DMS153 (cell line): ENCODE measurements at regions not wholly inside any gene's neighbourhood (a gene's known extent, or its start where the extent isn't known, plus 50 kb on each side); places are given as distances from the start of the nearest gene placed in this dataset.

Experiments used
- DNase-seq: peaks from one replicate; lab custom pipeline; 2025; lab: John Stamatoyannopoulos, UW

DNA sequence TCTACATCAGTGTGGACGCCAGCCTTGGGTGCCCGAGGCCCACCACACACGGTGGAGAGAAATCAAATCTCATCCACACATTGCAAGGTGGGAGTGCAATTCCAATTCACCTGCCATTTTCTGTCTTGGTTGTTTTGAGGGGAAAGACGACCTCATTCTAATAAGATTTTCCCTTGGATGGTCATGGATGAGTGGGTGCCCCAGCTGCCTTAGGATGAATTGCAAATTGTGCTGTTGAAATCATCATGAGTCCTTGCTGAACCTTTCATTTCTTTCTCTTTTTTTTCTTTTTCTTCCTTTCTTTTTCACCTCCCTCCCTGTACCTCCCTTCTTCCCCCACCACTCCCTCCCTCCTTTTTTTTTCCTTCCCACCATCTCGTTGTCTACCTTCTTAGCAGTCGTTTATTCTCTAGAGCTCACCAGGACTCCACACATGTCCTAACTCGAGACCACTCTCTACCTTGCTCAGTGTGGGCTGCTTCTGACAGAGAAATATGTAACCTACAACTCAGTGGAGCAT, 266.9 kb upstream of the NFE2L3 start:
- DNase-seq, result no peak

DNA sequence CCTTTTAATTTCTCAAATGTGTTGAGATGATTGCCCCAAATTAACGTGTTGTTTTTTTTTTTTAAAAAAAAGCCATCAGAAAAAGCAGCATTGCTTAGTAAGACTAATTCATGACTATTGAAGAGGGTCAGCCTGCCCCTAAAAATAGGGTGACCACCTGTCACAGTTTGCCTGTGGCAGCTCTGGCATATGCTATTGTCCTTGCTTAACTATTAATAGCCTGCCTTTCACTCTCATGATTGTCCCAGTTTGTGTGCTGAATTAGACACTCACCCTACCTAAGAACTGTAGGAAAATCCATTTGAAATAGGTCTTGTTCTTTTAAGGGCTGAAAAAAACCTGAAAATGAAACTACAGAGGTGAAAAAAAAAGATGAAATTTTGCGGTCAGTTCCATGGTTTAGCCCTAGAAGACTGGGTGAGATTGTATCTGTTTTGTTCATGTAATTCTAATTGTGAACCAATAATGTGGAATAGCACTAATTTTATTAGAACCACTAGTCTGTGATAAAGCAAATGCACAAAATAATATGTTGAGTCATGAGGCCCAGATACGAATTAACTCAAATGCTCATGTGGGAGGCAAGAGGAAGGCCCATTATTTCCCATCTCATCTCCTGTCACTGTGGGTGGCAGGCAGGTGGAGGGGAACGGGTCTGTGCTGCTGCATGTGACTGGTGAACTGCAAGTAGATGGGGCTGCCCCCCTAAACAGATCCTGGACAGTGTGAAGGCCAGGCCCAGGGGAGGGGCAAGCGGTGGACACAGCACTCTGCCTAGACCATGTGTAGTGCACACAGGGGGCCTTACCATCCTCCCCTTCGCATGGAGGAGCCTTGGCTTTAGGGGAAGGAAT, 265.4 kb upstream of the NFE2L3 start:
- DNase-seq, result no peak

DNA sequence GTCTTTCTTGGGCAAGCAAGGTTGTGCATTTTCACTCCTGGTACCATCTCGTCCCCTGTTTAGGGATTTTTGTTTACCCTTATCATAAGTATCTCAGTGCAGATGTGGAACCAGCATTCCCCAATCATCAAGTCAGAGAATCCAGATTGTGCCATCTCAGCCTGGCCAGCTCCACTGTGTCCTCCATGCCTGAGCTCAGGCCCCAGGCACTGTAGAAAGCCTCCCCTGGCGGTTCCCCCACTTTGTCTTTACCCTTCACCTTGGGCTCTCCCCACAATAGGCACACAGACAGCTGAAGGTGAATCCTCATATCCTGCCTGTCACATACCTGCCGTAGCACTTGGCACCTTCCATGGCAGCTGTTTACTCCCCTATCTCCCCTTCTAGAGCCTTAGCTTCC, 264.7 kb upstream of the NFE2L3 start:
- DNase-seq, result no peak

DNA sequence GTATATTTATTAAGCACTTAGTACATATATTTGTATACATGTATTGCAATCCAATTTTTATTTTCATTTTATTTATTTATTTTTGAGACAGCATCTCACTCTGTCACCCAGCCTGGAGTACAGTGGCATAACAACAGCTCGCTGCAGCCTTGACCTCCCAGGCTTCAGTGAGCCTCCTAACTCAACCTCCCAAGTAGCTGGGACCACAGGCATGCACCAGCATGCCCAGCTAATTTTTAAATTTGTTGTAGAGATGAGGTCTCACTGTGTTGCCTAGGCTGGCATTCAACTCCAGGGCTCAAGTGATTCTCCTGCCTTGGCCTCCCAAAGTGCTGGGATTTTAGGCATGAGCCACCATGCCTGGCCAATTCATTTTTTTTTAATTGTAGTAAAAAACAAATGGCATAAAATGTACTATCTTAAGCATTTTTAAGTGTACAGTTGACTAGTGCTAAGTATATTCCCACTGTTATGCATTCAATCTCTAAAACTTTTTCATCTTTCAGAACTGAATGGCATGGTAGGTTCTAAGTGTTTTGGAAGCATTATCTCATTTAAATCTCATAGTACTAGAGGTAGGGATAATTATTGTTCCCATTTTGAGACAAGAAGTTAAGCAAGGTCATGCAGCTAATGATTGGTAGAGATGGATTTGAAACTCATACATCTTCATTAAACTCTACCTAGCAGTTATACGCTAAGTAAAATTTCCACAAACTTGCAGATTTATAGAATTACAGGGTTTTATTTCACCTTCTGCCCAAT, 264.0 kb upstream of the NFE2L3 start:
- no peak for DNase-seq

DNA sequence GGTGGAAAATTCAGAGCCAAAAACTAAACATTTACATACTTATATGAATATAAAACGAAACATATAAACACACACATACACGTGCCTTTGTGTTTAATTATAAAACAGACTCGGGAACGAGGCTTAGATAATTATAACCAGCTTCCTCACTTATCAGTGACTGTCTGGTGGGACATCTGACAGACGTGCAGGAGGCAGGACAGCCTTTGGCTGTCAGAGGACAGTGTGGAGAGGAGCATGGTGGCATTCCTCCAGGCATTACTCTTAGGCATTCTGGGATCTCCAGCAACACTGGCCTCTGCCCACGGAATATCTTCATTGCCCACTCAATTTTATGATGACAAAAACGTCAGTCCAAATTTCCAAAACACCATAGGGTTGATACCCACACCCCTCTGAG, 262.2 kb upstream of the NFE2L3 start:
- no peak for DNase-seq

DNA sequence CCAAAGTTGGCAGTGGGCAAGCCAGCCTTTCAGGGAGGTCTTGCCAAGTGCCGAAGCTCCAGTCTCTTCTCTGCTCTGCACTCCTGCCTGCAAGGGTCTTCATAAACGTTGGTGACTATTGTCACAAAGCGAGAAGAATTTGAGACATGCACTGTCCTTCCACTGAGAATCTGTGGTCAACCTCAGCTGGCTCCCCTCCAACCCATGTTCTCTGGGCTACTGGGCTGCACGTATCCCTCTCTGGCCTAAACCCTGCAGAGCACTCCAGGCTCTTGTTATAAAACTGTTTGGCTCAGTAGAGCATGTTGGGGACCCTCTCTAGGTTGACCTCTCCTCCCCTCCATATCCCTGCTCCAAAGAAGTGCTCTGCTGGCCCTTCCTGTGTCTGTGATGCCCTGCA, 260.4 kb upstream of the NFE2L3 start:
- no peak for DNase-seq

DNA sequence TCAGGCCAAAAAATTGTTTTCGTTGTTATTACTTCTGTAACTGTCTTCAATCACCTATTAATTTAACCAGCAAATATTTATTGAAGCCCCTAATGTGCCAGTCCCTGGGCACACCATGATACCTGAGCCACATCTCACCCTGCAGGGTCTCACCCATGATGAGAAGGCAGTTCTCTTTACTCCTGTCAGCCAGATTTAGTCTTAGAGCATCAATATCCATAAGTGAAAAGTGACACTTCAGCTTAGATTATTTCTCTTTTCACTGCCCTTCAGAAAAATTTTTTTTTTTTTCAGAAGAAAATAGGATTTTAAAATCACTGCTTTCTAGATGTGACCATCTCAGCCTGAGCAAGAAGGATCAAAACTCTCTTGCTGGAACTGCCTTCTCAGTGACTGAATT, 258.6 kb upstream of the NFE2L3 start:
- no peak for DNase-seq

DNA sequence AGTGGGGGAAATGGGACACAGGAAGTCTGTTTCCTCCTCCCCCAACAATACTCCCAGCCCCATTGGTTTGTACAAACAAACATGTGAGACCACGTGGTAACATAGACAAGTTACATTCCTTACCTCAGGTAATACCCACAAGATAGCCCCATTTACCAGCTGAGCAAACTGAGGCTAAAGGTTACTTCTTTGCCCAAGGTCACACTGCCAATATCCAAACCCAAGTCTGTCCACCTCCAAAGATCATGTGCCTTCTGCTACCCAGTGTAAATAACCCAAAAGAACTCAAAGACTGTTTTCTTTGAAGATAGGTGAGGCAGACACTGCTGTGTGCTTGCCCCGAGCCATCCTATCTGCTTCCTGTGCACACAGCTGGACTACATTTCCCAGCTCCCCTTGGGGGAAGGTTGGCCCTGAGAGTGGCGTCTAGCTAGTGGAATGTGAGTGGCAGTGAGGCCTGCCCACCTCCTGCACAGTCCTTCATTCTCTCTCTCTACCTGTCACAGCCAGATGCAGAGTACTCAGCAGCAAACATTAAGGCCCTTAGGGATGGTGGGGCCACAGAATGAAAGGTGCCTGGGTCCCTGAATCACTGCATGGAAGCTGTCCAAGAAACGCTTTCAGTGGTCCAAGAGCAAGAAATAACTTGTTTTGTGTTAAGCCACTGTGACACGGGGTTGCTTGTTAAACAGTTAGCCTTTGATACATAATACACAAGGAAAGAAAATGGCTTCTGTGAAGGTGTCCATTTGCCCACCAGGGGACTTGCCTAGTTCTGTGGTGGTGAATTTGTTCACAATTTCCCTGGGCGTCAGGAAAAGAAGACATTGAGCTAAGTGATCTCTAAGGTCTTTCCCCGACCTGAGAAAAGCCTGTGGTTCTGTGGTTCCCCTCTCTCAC, 257.7 kb upstream of the NFE2L3 start:
- DNase-seq, result no peak

DNA sequence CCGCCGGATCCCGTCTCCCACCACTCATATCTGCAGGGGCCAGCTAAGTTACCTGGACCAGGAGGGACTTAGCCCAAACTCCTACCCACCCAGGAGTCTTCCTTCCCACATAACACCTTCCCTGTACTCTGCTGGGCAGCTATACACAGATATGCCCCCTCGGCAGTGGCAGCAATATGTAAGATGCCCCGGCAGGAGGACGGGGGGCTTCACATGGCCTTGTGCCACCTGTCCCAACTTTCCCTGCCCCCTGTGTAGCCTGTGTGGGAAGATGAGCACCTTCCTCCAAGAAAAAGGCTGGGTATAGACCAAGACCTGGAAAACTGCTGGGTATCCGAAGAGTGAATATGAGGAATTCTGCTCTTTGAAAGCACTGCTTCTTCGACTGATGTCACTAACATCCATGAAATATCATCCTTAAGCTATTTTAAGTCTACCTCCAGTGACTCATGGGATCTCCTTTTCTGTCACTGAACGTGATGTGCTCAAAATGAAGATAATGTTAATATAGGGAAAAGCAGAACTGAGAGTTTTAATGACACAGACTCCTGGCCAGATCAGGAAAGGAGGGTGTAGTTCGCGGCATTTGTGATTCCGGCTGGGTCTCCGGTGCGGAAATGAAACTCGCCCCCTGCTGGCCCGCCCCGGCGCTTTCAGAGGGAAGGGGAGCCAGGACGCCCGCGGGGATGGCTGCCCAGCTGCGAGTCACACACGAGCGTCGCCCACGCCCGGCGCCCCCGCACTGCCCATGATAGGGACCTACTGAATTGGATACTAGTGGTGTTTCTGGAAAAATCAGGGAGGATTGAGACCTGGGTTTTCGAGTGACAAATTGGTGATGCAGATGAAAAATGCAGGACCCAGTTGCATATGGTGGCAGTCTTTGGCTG, 256.9 kb upstream of the NFE2L3 start:
- DNase-seq, result peak; percentile 9

DNA sequence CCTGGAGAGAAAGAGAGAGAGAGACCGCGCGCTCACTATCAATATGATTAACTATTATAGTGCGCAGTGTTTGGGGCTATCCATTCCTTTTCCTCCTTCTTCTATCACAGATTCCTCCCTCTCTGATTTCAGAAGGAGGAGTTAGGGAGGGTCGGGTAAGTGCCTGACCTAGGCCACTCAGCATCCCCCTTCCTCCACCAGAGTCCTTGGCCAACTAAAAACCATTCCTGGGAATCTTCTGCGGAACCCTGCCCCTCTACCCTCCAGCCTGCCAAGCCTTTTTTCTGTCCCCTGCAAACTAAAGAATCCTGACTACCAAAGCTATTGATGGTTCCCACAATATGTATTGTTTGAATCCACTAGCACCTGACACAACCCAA, 256.2 kb upstream of the NFE2L3 start:
- no peak for DNase-seq

DNA sequence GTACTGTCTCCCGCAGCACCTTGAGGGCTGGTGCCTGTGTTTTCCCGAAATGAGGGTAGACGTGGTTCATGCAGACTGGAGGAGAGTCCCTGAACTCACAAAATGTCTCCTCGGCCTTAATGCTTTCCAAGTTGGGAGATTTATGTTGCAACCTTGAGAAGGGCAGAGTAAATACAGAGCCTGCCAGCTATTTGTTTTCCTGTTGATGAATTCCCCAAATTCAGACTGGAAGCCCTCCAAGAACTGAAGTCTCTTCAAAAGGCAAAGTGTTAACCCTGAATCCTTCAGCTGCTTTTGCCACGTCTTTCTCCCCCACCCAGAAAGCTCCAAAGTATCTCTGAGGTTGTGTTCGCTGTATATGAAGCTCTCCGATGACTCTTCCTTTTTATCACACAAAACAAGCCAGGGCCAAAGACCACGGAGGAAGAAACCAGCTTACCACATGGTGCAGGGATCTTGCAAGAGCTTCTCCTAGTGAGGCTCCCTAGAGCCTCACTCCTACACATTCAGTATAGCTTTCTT, 254.7 kb upstream of the NFE2L3 start:
- DNase-seq, result no peak

DNA sequence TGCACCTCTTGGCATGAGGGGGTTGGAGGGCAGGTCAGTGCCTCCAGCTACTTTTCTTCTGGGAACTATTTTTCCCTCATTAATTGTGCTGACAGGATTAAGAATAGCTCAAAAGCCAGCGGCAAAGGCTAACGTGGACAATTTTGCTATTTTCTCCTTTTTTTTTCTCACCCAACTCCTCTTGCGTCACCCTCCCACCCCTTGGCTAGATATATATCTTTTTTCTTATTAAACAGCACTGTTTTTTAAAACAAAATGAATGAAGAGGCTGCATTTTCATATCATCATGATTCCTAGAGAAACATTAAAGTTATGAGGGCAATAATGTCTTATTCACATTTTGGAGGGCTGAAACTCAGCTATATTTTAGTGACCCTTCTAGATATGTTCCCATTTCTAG, 251.8 kb upstream of the NFE2L3 start:
- DNase-seq, result no peak

DNA sequence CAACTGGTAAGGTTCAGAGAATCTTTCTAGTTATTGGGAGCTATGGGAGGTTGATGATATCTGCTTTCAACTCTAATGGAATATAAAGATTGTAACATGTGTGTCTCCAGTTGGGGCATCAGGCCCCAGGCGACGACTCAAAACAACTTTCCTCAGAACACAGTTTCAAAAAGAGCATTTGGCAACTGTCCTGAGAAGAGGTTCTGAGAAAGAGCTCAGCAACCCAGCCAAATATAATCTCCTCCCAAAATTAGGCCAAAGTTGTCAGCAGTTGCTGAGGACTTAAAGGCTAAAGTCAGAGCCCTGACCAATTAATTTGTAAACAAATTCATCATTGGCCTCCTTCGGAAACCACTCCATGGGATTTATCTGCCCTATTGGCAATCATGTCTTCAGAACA, 251.1 kb upstream of the NFE2L3 start:
- no peak for DNase-seq

DNA sequence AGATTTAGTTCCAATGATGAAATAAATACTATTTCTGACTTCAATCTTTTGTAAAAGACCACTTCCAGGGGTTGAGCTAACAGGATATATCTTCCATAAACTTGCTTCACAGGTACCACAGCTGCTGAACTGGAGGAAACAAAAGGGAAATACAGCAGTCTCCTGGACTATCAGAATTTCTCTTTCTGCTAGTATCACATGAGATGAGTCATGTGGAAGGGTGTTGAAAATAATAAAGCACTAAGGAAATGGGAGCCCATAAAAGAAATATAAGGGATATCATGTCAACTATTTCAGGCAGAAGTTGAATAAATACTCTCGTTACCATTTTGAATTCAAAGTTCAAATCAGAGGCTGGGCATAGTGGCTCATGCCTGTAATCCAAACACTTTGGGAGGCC, 250.3 kb upstream of the NFE2L3 start:
- no peak for DNase-seq

DNA sequence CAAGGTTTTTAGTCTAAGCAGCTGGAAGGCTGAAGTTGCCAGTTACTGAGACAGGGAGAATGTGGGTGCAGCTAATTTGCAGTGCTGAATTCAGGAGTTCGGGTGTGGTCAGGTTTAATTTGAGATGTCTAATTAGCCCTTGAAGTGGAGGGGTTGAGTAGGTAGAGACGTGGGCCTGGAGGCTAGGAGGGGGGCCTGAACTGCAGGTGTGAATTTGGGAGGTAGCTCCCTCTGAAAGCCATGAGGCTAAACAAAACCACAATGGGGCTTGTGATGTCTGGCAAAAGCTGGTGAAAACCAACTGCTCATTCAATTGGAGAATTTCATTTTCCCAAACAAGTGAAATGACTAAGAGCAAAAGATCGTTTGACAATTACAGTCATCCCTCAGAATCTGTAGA, 246.0 kb upstream of the NFE2L3 start:
- no peak for DNase-seq

DNA sequence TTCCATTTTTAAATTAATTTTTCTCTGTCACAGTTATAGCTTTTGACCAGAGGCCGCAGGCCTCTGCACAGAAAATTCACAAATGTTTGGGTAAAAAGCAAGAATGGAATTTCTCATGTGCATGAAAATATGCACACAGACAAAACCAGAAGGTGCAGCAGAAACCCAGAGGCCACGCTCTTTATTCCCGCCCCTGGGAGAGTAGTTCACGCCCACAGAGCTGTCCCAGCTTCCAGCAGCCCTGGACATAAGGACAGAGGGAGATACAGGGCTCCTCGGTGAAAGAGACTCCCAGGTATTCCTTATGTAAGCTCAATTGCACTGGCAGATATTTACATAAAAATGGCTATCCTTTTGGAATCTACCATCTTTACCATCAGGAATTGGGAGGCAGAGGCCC, 245.2 kb upstream of the NFE2L3 start:
- DNase-seq, result no peak

DNA sequence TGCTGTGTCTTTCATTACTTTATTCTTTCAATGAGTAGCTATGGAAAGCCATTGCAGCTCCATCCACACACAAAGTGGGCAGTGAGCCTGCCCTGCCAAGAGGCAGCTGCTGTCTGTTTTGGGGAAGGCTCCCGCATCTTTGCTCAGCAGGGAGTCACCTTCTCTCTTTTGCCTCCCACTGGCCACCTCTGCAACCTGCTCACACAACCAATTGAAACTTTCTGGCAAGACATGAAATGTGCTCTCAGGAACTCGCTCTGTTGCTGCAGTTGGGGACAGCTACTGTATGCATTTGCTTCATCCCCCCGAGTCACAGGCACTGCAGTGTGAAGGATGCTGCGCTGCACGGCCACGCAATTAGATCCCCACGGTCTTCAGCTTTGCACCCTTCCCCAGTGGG, 244.8 kb upstream of the NFE2L3 start:
- no peak for DNase-seq

DNA sequence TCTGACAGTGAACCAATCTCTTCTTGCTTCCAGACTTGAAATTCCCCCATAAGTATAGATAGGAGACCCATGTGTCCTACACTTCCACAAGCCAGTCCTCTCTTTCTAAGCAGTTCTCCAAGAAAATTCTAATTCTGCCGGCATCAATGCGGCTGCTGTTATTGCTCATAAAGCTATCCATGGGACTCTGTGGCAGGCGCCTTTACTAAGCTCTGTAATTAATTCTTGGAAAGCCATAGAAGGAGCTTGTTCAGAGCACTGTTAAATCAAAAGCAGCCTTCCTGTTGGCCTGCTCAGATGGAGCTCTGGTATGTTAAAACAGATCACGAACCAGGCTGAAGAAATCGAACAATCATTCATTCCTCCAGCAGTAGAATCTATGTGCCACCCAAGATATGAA, 244.3 kb upstream of the NFE2L3 start:
- DNase-seq, result no peak

DNA sequence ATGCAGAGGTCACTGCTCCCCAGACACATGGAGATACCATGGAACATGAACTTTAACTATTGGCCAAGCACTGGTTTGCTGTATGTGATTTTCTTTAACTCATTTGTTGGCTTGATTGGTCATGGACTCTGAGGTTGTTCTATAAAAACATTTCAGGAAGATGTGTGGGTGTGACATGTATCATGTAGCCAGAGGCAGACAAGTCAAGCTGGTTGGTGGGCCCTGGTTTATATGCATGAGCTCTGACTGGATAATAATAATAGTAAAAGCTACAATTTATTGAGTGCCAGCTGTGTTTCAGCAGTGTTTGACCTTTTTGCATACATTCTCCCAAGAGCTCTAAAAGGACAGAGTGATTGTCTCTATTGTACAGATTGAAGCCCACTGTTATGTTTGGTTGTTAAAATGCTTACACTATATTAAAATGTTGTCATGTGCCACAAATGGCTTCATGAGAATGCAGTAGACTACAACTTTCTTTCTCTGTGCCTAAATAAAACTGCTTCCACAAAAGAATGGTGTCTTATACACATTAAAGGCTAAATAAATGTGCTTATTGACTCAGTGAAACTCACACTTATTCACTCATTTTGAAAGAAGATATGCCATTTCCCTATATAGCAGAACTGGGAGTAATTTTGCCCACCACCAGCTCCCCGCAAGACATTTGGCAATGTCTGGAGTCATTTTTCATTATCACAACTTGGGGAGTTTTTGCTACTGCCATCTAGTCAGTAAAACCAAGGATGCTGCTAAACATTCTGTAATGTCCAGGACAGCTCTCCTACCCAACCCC, 243.6 kb upstream of the NFE2L3 start:
- DNase-seq, result no peak
